NCI-H2081 (cell line): ENCODE measurements at regions not wholly inside any gene's neighbourhood (a gene's known extent, or its start where the extent isn't known, plus 50 kb on each side); places are given as distances from the start of the nearest gene placed in this dataset.

ENCODE experiments used
- DNase-seq, 2 experiments: peaks; one replicate each; lab custom pipeline; 2025; lab: John Stamatoyannopoulos, UW

GRCh38 chr9:106657926-106658325 lies 205.0 kb upstream of the ZNF462 start:
- no peak for DNase-seq

- DNase-seq, result no peak
Measured at GRCh38 chr9:106668534-106668933, 194.4 kb upstream of the ZNF462 start.

GRCh38 chr9:106669835-106670234 lies 193.1 kb upstream of the ZNF462 start:
- no peak for DNase-seq

- DNase-seq, result no peak
Measured at GRCh38 chr9:106670418-106670817, 192.5 kb upstream of the ZNF462 start.

GRCh38 chr9:106675780-106676179 lies 187.2 kb upstream of the ZNF462 start:
- no peak for DNase-seq

- DNase-seq, result no peak
Measured at GRCh38 chr9:106677374-106677773, 185.6 kb upstream of the ZNF462 start.

- DNase-seq, result no peak
Measured at GRCh38 chr9:106677830-106678229, 185.1 kb upstream of the ZNF462 start.

- no peak for DNase-seq
Measured at GRCh38 chr9:106678273-106678672, 184.7 kb upstream of the ZNF462 start.

GRCh38 chr9:106682420-106682819 lies 180.5 kb upstream of the ZNF462 start:
- no peak for DNase-seq

GRCh38 chr9:106683454-106683853 lies 179.5 kb upstream of the ZNF462 start:
- no peak for DNase-seq

- no peak for DNase-seq
Measured at GRCh38 chr9:106684940-106685695, 177.8 kb upstream of the ZNF462 start.

- DNase-seq, result no peak
Measured at GRCh38 chr9:106689089-106689488, 173.9 kb upstream of the ZNF462 start.

GRCh38 chr9:106691627-106692026 lies 171.3 kb upstream of the ZNF462 start:
- no peak for DNase-seq

GRCh38 chr9:106693558-106693957 lies 169.4 kb upstream of the ZNF462 start:
- DNase-seq, result no peak

- no peak for DNase-seq
Measured at GRCh38 chr9:106696804-106697203, 166.2 kb upstream of the ZNF462 start.

GRCh38 chr9:106697390-106697749 lies 165.6 kb upstream of the ZNF462 start:
- DNase-seq, result no peak

GRCh38 chr9:106697750-106698502 lies 165.0 kb upstream of the ZNF462 start:
- peak; percentile 72 to 85 for DNase-seq

GRCh38 chr9:106700676-106701075 lies 162.3 kb upstream of the ZNF462 start:
- no peak for DNase-seq

- no peak for DNase-seq
Measured at GRCh38 chr9:106701611-106702010, 161.4 kb upstream of the ZNF462 start.

GRCh38 chr9:106704056-106704615 lies 158.8 kb upstream of the ZNF462 start:
- no peak for DNase-seq

GRCh38 chr9:106707291-106707690 lies 155.7 kb upstream of the ZNF462 start:
- DNase-seq, result no peak

GRCh38 chr9:106707738-106708474 lies 155.1 kb upstream of the ZNF462 start:
- DNase-seq, result no peak
